Skeletal muscle satellite cell (primary cell): ENCODE measurements at regions not wholly inside any gene's neighbourhood (a gene's known extent, or its start where the extent isn't known, plus 50 kb on each side); places are given as distances from the start of the nearest gene placed in this dataset.

Experiments used
- H3K27me3 ChIP-seq: 2 replicates; pipeline ENCODE4 v1.7.0; 2013; ENCODE audit warnings: low read length; ENCODE audit not compliant: control insufficient read depth, insufficient read depth
- H3K36me3 ChIP-seq: 2 replicates; pipeline ENCODE4 v1.7.0; 2013; ENCODE audit warnings: mild to moderate bottlenecking, control low read depth, low read length; ENCODE audit not compliant: insufficient read depth
- H3K4me1 ChIP-seq: 2 replicates; pipeline ENCODE4 v1.7.0; 2013; ENCODE audit warnings: low read length; ENCODE audit not compliant: control insufficient read depth, insufficient read depth
- H3K4me2 ChIP-seq: 2 replicates; pipeline ENCODE4 v1.7.0; 2013; ENCODE audit warnings: mild to moderate bottlenecking, low read length
- H3K4me3 ChIP-seq: 2 replicates; pipeline ENCODE4 v1.7.0; 2013; ENCODE audit warnings: low read length
- H3K9ac ChIP-seq: 2 replicates; pipeline ENCODE4 v1.7.0; 2013; ENCODE audit warnings: mild to moderate bottlenecking, low read depth, low read length, moderate library complexity
- H3K9me3 ChIP-seq: replicated peaks from 2 replicates; pipeline ENCODE4 v1.7.0; 2013; ENCODE audit warnings: mild to moderate bottlenecking, control low read depth, low read length

GRCh38 chr4:20327808-20328207 lies 76.1 kb downstream of the SLIT2 start:
- Histone ChIP-seq H3K36me3 (no peaks in the 10 kb centered on the region), H3K4me1 (peaks cover 6% of the 10 kb centered on the region), H3K4me2 (no peak overlapping the region), H3K9ac (no peak overlapping the region), H3K27me3 (no peaks in the 10 kb centered on the region), H3K9me3 (no peaks in the 10 kb centered on the region), H3K4me3 (no peak overlapping the region)

GRCh38 chr4:20331642-20332041 lies 79.9 kb downstream of the SLIT2 start:
- Histone ChIP-seq H3K27me3 (no peaks in the 10 kb centered on the region), H3K4me3 (no peak overlapping the region), H3K36me3 (no peaks in the 10 kb centered on the region), H3K4me1 (no peaks in the 10 kb centered on the region), H3K9me3 (no peaks in the 10 kb centered on the region), H3K9ac (no peak overlapping the region), H3K4me2 (no peak overlapping the region)

GRCh38 chr4:20333141-20333715 lies 81.5 kb downstream of the SLIT2 start:
- no peak overlapping the region for H3K4me3 ChIP-seq
- no peaks in the 10 kb centered on the region for H3K9me3 ChIP-seq
- peaks cover 4% of the 10 kb centered on the region for H3K4me1 ChIP-seq
- H3K36me3 ChIP-seq, result no peaks in the 10 kb centered on the region
- no peaks in the 10 kb centered on the region for H3K27me3 ChIP-seq
- H3K4me2 ChIP-seq, result no peak overlapping the region
- H3K9ac ChIP-seq, result no peak overlapping the region

GRCh38 chr4:20337261-20337664 lies 85.6 kb downstream of the SLIT2 start:
- H3K4me3 ChIP-seq, result no peak overlapping the region
- no peaks in the 10 kb centered on the region for H3K36me3 ChIP-seq
- H3K4me2 ChIP-seq, result no peak overlapping the region
- H3K4me1 ChIP-seq, result peaks cover 4% of the 10 kb centered on the region
- H3K27me3 ChIP-seq, result no peaks in the 10 kb centered on the region
- H3K9me3 ChIP-seq, result no peaks in the 10 kb centered on the region
- H3K9ac ChIP-seq, result no peak overlapping the region

GRCh38 chr4:20338841-20339240 lies 87.1 kb downstream of the SLIT2 start:
- no peak overlapping the region for H3K4me3 ChIP-seq
- H3K4me2 ChIP-seq, result no peak overlapping the region
- H3K9ac ChIP-seq, result no peak overlapping the region
- H3K4me1 ChIP-seq, result peaks cover 4% of the 10 kb centered on the region
- no peaks in the 10 kb centered on the region for H3K9me3 ChIP-seq
- H3K36me3 ChIP-seq, result no peaks in the 10 kb centered on the region
- no peaks in the 10 kb centered on the region for H3K27me3 ChIP-seq

GRCh38 chr4:20341134-20341738 lies 89.5 kb downstream of the SLIT2 start:
- no peak overlapping the region for H3K4me3 ChIP-seq

GRCh38 chr4:20347531-20347930 lies 95.8 kb downstream of the SLIT2 start:
- Histone ChIP-seq H3K4me1 (no peaks in the 10 kb centered on the region), H3K9me3 (no peaks in the 10 kb centered on the region), H3K9ac (no peak overlapping the region), H3K27me3 (no peaks in the 10 kb centered on the region), H3K36me3 (no peaks in the 10 kb centered on the region), H3K4me2 (no peak overlapping the region), H3K4me3 (no peak overlapping the region)

More at GRCh38 chr4:20341134-20341738, 89.5 kb downstream of the SLIT2 start:
- Histone ChIP-seq H3K4me1 (peaks cover 4% of the 10 kb centered on the region), H3K27me3 (no peaks in the 10 kb centered on the region), H3K9ac (no peak overlapping the region), H3K4me2 (no peak overlapping the region), H3K36me3 (no peaks in the 10 kb centered on the region), H3K9me3 (no peaks in the 10 kb centered on the region)

GRCh38 chr4:20348411-20348810 lies 96.7 kb downstream of the SLIT2 start:
- Histone ChIP-seq H3K4me1 (no peaks in the 10 kb centered on the region), H3K9me3 (no peaks in the 10 kb centered on the region), H3K27me3 (no peaks in the 10 kb centered on the region), H3K9ac (no peak overlapping the region), H3K36me3 (no peaks in the 10 kb centered on the region), H3K4me2 (no peak overlapping the region), H3K4me3 (no peak overlapping the region)

- Histone ChIP-seq H3K36me3 (no peaks in the 10 kb centered on the region), H3K27me3 (no peaks in the 10 kb centered on the region), H3K9me3 (no peaks in the 10 kb centered on the region), H3K4me1 (no peaks in the 10 kb centered on the region), H3K4me2 (no peak overlapping the region), H3K9ac (no peak overlapping the region), H3K4me3 (no peak overlapping the region)
Observed at GRCh38 chr4:20351360-20352162, 99.9 kb downstream of the SLIT2 start.

GRCh38 chr4:20352163-20352431 lies 100.4 kb downstream of the SLIT2 start:
- Histone ChIP-seq H3K36me3 (no peaks in the 10 kb centered on the region), H3K4me1 (no peaks in the 10 kb centered on the region), H3K9ac (no peak overlapping the region), H3K9me3 (no peaks in the 10 kb centered on the region), H3K4me2 (no peak overlapping the region), H3K27me3 (no peaks in the 10 kb centered on the region), H3K4me3 (no peak overlapping the region)

- no peaks in the 10 kb centered on the region for H3K36me3 ChIP-seq
- H3K4me2 ChIP-seq, result no peak overlapping the region
- no peaks in the 10 kb centered on the region for H3K4me1 ChIP-seq
- no peaks in the 10 kb centered on the region for H3K27me3 ChIP-seq
- no peak overlapping the region for H3K4me3 ChIP-seq
- no peaks in the 10 kb centered on the region for H3K9me3 ChIP-seq
- H3K9ac ChIP-seq, result no peak overlapping the region
Observed at GRCh38 chr4:20353646-20354045, 101.9 kb downstream of the SLIT2 start.

GRCh38 chr4:20354120-20354519 lies 102.4 kb downstream of the SLIT2 start:
- H3K27me3 ChIP-seq, result no peaks in the 10 kb centered on the region
- H3K36me3 ChIP-seq, result no peaks in the 10 kb centered on the region
- no peak overlapping the region for H3K9ac ChIP-seq
- H3K4me1 ChIP-seq, result no peaks in the 10 kb centered on the region
- H3K4me2 ChIP-seq, result no peak overlapping the region
- no peaks in the 10 kb centered on the region for H3K9me3 ChIP-seq
- H3K4me3 ChIP-seq, result no peak overlapping the region
